ENCODE measurements at regions not wholly inside any gene's neighbourhood (a gene's known extent, or its start where the extent isn't known, plus 50 kb on each side); places are given as distances from the start of the nearest gene placed in this dataset.

DNA sequence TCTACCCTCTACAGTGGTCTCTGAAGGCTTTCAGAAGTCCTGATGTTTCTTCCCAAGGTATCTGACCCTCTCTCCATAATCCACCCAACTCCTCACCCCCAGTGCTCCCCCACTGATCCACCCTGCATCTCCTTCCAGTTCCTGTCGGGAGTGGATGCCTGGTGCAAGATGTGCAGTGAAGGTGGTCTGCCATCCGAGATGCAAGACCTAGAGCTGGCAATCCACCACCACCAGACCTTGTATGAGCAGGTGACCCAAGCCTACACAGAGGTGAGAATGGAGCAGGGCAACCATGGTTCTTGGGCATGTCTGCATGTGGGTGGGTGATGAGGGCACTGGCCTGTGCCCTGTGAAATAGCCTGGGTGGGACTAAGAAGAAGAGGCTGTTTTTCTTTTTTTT lies 337.8 kb upstream of the ROPN1 start:
- H3K9me2 ChIP-seq (replicated peaks; ENCODE audit: control insufficient read depth, low read length): no peaks in the 10 kb centered on the region
- no peak overlapping the region for H3K4me3 ChIP-seq (ENCODE audit: low read length)
- no peaks in the 10 kb centered on the region for H3F3A ChIP-seq (ENCODE audit: control insufficient read depth, insufficient read depth)
- no peak overlapping the region for H3K4me2 ChIP-seq (ENCODE audit: low read length)
- no peak for TF ChIP-seq CTCF (IDR thresholded peaks at IDR 0.05; ENCODE audit: low read depth, low read length, poor library complexity, severe bottlenecking)
- no peak for TF ChIP-seq EZH2phosphoT487 (IDR thresholded peaks at IDR 0.05; ENCODE audit: borderline replicate concordance, low read length)
- H4K20me1 ChIP-seq (ENCODE audit: control insufficient read depth, insufficient read depth, low read depth, low read length): no peaks in the 10 kb centered on the region
- no peaks in the 10 kb centered on the region for H3K4me1 ChIP-seq (ENCODE audit: control insufficient read depth, low read length)
- H3K27ac ChIP-seq (ENCODE audit: low read depth, low read length): no peak overlapping the region
- no peaks in the 10 kb centered on the region for H3K79me2 ChIP-seq (ENCODE audit: control insufficient read depth, low read length)
- no peaks in the 10 kb centered on the region for H3K9me3 ChIP-seq (ENCODE audit: control insufficient read depth, insufficient read depth, low read length)
- H3K27me3 ChIP-seq (ENCODE audit: control insufficient read depth, low read length): no peaks in the 10 kb centered on the region
- no peaks in the 10 kb centered on the region for H3K36me3 ChIP-seq (ENCODE audit: control insufficient read depth, low read length)

- Histone ChIP-seq H3K4me1 (ENCODE audit: control insufficient read depth, low read length) (no peaks in the 10 kb centered on the region), H3K4me2 (ENCODE audit: low read length) (no peak overlapping the region), H4K20me1 (ENCODE audit: control insufficient read depth, insufficient read depth, low read depth, low read length) (no peaks in the 10 kb centered on the region), H3K4me3 (ENCODE audit: low read length) (no peak overlapping the region), H3K9me3 (ENCODE audit: control insufficient read depth, insufficient read depth, low read length) (no peaks in the 10 kb centered on the region), H3K27ac (ENCODE audit: low read depth, low read length) (no peak overlapping the region), H3K27me3 (ENCODE audit: control insufficient read depth, low read length) (no peaks in the 10 kb centered on the region), H3K9me2 (replicated peaks; ENCODE audit: control insufficient read depth, low read length) (no peaks in the 10 kb centered on the region), H3K79me2 (ENCODE audit: control insufficient read depth, low read length) (no peaks in the 10 kb centered on the region), H3K36me3 (ENCODE audit: control insufficient read depth, low read length) (no peaks in the 10 kb centered on the region), H3F3A (ENCODE audit: control insufficient read depth, insufficient read depth) (no peaks in the 10 kb centered on the region)
- TF ChIP-seq EZH2phosphoT487 (IDR thresholded peaks at IDR 0.05; ENCODE audit: borderline replicate concordance, low read length): no peak
- TF ChIP-seq CTCF (IDR thresholded peaks at IDR 0.05; ENCODE audit: low read depth, low read length, poor library complexity, severe bottlenecking): no peak
These were observed 342.2 kb upstream of the ROPN1 start for GRCh38 chr3:124333931-124334640.

DNA sequence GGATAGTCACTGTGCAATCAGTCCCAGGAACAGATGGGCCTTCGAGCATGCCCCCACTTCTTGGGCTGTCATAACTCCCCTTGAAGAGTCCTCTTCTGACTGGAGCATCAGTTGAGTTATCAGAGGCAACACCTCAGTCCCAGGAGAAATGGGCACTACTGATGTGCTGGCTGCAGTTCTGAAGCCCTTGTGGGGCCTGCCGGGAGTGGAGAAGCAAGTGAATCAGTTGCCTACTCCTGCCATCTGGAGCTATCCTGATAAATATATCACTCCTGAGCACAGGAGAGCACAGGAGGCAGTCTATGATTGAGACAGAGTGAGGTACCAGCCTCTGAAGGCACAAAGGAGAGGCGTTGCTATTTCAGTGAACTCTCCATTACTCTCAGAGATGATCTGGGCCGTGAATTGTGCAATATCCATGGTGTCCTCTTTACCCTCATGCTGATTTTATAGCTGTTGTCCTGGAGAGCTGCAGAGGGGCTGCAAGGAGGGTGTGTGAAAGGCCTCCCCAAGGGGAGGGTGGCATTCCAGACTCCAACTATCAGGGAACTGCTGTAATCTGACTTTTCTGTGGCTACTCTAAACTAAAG lies 344.2 kb upstream of the ROPN1 start:
- no peaks in the 10 kb centered on the region for H3K4me1 ChIP-seq (ENCODE audit: control insufficient read depth, low read length)
- H3K9me3 ChIP-seq (ENCODE audit: control insufficient read depth, insufficient read depth, low read length): no peaks in the 10 kb centered on the region
- no peaks in the 10 kb centered on the region for H3K79me2 ChIP-seq (ENCODE audit: control insufficient read depth, low read length)
- H3K27me3 ChIP-seq (ENCODE audit: control insufficient read depth, low read length): no peaks in the 10 kb centered on the region
- H3K27ac ChIP-seq (ENCODE audit: low read depth, low read length): no peak overlapping the region
- no peak overlapping the region for H3K4me2 ChIP-seq (ENCODE audit: low read length)
- H3K9me2 ChIP-seq (replicated peaks; ENCODE audit: control insufficient read depth, low read length): no peaks in the 10 kb centered on the region
- no peaks in the 10 kb centered on the region for H3K36me3 ChIP-seq (ENCODE audit: control insufficient read depth, low read length)
- TF ChIP-seq CTCF (IDR thresholded peaks at IDR 0.05; ENCODE audit: low read depth, low read length, poor library complexity, severe bottlenecking): no peak
- TF ChIP-seq EZH2phosphoT487 (IDR thresholded peaks at IDR 0.05; ENCODE audit: borderline replicate concordance, low read length): no peak
- H4K20me1 ChIP-seq (ENCODE audit: control insufficient read depth, insufficient read depth, low read depth, low read length): no peaks in the 10 kb centered on the region
- no peaks in the 10 kb centered on the region for H3F3A ChIP-seq (ENCODE audit: control insufficient read depth, insufficient read depth)
- H3K4me3 ChIP-seq (ENCODE audit: low read length): no peak overlapping the region

All from DOHH2 (cell line).